ENCODE measurements at regions not wholly inside any gene's neighbourhood (a gene's known extent, or its start where the extent isn't known, plus 50 kb on each side); places are given as distances from the start of the nearest gene placed in this dataset.

DNA sequence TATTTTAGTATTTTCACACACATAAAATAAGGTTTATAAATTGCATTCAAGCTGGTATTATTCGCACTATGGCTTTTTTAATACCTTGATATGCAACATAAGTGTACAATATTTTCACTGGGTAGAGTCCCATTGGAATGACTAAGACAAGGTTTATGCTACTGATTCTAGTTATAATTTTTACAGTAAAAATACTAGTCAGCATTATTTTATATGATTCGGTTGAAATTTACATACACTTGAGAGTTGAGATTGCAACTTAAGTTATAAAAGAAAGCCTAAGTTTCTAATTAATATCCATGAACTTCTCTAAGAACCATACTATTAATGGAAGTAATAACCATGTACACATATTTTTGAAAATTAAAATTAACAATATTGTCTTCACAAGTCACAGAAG lies 723.9 kb upstream of the NR2F2 start:
- TF ChIP-seq CTCF (IDR thresholded peaks at IDR 0.05): no peak
- TF ChIP-seq POLR2A (IDR thresholded peaks at IDR 0.05): no peak
